WTC11 (cell line): ENCODE measurements at regions not wholly inside any gene's neighbourhood (a gene's known extent, or its start where the extent isn't known, plus 50 kb on each side); places are given as distances from the start of the nearest gene placed in this dataset.

Source experiments
- CTCF ChIP-seq: fragments of 200-600 bp; IDR thresholded peaks from 2 replicates; pipeline ENCODE4 v1.8.0; 2022; ENCODE audit warnings: antibody characterized with exemption
- ESRRA ChIP-seq: sonication (generic); formaldehyde crosslinking; IDR thresholded peaks from 2 replicates; pipeline ENCODE4 v1.8.1; 2022; ENCODE audit warnings: mild to moderate bottlenecking, missing genetic modification reagents, borderline replicate concordance
- MAX ChIP-seq: sonication (generic); formaldehyde crosslinking; IDR thresholded peaks from 2 replicates; pipeline ENCODE4 v1.8.0; 2022; ENCODE audit warnings: mild to moderate bottlenecking, missing genetic modification reagents
- ZNF121 ChIP-seq: sonication (generic); formaldehyde crosslinking; IDR thresholded peaks from 2 replicates; pipeline ENCODE4 v1.8.0; 2023; ENCODE audit warnings: missing genetic modification reagents
- ZNF263 ChIP-seq: sonication (generic); formaldehyde crosslinking; IDR thresholded peaks from 2 replicates; pipeline ENCODE4 v1.8.1; 2022; ENCODE audit warnings: low read depth, mild to moderate bottlenecking, moderate library complexity, missing genetic modification reagents

- TF ChIP-seq MAX (CRISPR knock-in tag) = no peak
- TF ChIP-seq ZNF263 (CRISPR knock-in tag) = no peak
- no peak for TF ChIP-seq ZNF121
- TF ChIP-seq ESRRA (CRISPR knock-in tag) = no peak
- TF ChIP-seq CTCF = no peak
These were observed 129.2 kb upstream of the KLHL4 start for GRCh38 chrX:87388381-87388780.
